Prostate gland (tissue), 2 donors: ENCODE measurements at regions not wholly inside any gene's neighbourhood (a gene's known extent, or its start where the extent isn't known, plus 50 kb on each side); places are given as distances from the start of the nearest gene placed in this dataset.

Experiments used
- POLR2A ChIP-seq: fragments of 450-650 bp; IDR thresholded peaks from one replicate; pipeline ENCODE4 v1.6.1; 2016; ENCODE audit warnings: antibody characterized with exemption, mild to moderate bottlenecking
- POLR2AphosphoS5 ChIP-seq: sonication (generic); formaldehyde crosslinking; IDR thresholded peaks from one replicate; pipeline ENCODE4 v1.6.1; 2017; ENCODE audit warnings: antibody characterized with exemption
- TF ChIP-seq, protein P1 (sequence below), 4 experiments: fragments of 200-600 bp in 2 of 4; fragments of 450-650 bp in 2 of 4; sonication (generic) in 2 of 4; IDR thresholded peaks; 1 replicate in 3 of 4; 2 replicates in 1 of 4; pipeline ENCODE4 v1.5.1; 2016 to 2019; ENCODE audit warnings: antibody characterized with exemption in 4 of 4, mild to moderate bottlenecking in 2 of 4, moderate library complexity in 2 of 4

DNA sequence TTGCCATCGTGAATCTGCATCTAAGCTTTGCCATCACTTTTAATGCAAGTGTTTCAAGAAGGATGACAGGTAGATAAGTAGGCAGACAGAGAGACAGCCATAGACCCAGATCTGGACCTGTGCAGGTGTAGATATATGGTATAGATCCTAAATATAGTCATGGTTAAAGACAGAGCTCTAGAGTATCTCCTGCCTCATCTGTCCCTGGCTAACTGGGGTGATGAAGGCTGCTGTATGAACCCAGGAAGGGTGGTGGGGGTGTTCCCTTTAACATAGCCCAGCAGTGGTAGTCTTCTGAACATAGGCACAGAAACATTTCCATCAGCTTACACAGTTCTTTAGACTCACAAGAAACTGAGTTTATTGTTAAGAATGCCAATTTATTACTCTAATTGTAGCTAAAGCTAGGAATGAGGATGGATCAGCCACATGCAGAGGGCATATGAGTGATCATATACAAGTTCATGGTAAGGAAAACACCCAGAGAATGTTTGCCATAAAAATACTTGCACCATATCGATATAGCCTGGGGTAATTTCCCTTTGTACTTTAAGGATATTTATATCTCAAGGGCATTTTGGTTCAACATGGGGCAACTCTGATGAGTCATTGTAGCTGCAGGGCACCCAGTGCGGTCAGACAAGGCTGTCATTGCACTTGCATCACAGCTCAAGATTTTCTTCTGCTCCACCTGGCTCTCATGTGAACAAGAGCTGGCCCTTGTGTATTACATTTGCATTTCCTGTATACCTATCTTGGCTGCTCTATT lies 587.2 kb downstream of the EPM2A start:
- TF ChIP-seq, protein P1, sequence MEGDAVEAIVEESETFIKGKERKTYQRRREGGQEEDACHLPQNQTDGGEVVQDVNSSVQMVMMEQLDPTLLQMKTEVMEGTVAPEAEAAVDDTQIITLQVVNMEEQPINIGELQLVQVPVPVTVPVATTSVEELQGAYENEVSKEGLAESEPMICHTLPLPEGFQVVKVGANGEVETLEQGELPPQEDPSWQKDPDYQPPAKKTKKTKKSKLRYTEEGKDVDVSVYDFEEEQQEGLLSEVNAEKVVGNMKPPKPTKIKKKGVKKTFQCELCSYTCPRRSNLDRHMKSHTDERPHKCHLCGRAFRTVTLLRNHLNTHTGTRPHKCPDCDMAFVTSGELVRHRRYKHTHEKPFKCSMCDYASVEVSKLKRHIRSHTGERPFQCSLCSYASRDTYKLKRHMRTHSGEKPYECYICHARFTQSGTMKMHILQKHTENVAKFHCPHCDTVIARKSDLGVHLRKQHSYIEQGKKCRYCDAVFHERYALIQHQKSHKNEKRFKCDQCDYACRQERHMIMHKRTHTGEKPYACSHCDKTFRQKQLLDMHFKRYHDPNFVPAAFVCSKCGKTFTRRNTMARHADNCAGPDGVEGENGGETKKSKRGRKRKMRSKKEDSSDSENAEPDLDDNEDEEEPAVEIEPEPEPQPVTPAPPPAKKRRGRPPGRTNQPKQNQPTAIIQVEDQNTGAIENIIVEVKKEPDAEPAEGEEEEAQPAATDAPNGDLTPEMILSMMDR (IDR thresholded peaks at IDR 0.05): no peak
- no peak for TF ChIP-seq POLR2A
- no peak for TF ChIP-seq POLR2AphosphoS5
